GM21381 (cell line): ENCODE measurements at regions not wholly inside any gene's neighbourhood (a gene's known extent, or its start where the extent isn't known, plus 50 kb on each side); places are given as distances from the start of the nearest gene placed in this dataset.

Experiments
- ATAC-seq: cut with Tn5 transposase; IDR thresholded peaks from one replicate; pipeline ENCODE4 v1.9.1; 2021; ENCODE audit warnings: mild to moderate bottlenecking, moderate library complexity; ENCODE audit not compliant: unreplicated experiment

- ATAC-seq, result no peak
Measured at GRCh38 chr1:25106976-25107642, 125.2 kb downstream of the SYF2 start.

- no peak for ATAC-seq
Measured at GRCh38 chr1:25106352-25106751, 126.0 kb downstream of the SYF2 start.

GRCh38 chr1:25105836-25106235, 126.5 kb downstream of the SYF2 start:
- ATAC-seq, result no peak

- no peak for ATAC-seq
Measured at GRCh38 chr1:25104932-25105561, 127.3 kb downstream of the SYF2 start.

GRCh38 chr1:25103164-25103795, 129.0 kb downstream of the SYF2 start:
- no peak for ATAC-seq

DNA sequence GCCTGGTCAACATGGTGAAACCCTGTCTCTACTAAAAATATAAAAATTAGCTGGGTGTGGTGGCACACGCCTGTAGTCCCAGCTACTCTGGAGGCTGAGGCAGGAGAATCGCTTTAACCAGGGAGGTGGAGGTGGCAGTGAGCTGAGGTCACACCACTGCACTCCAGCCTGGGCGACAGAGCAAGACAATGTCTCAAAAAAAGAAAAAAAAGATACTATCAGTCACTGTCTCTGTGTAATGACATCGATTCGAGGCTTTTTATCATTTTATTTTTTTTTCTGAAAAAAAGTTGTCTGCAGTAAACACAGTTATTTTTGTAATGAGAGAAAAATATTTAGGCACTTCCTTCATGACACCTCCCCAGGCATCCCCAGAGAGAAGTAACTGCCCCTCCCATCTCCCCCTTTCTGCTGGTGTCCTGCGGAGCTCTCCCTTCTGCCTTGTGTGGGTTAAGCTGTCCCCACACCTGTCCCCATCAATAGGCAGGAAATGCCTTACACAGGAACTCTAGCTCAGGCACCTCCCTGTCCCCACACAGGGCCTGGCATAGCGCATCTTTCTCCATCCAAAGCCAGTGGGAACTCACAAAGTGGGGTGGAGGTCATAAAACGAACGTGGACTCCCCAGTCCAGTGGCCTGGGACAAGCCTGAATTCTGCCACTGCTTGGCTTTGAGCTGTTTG, 132.0 kb downstream of the SYF2 start:
- no peak for ATAC-seq

DNA sequence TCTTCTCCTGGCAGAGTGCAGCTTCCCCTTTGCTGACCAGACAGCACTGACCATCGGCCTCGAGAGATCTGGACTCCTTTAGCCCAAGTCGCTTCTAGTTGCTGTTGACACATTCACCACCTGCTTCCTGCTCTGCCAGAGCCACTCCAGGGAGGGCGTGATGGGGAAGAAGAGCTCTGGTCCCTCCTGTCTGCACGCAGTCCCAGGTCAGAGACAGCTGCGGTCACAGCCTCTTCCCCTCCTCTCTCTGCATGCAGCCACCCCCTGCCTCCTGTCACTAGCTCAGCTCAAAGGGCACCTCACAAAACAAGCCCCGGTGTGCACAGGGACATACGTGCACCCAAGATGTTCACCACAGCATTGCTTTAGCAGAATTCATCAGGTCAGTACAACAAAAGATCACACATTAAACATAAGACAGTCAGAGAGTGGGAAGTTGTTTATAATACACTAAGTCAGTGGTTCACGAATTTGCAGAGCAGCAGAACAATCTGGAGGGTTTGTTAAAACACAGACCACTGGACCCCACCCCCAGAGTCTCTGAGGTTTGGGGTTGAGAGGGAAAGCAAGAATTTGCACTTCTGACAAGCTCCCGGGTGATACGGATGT, 132.9 kb downstream of the SYF2 start:
- ATAC-seq, result no peak

GRCh38 chr1:25098717-25099116, 133.6 kb downstream of the SYF2 start:
- no peak for ATAC-seq

GRCh38 chr1:25096307-25097150, 135.8 kb downstream of the SYF2 start:
- ATAC-seq, result no peak

- ATAC-seq, result no peak
Measured at GRCh38 chr1:25095635-25096200, 136.6 kb downstream of the SYF2 start.

DNA sequence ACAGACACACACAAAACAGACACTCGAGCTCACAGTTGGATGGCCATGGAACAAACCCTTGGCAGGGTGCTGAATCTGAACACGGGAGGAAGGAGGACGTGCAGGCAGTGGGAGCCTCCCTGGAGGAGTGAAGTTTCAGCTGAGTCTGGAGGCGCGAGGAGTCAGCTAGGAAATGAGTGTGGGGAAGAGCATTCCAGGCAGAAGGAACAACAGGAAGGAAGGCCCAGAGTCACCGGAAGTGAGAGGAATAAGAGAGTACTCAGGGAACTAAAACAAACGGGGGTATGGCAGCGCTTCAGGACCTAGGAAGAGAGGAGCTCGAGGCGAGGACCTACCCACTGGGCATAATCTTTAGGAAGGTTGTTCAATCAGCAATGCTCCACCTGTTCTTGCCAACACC, 137.3 kb downstream of the SYF2 start:
- no peak for ATAC-seq

GRCh38 chr1:25094229-25094628, 138.1 kb downstream of the SYF2 start:
- ATAC-seq, result no peak

GRCh38 chr1:25091658-25092057, 140.6 kb downstream of the SYF2 start:
- ATAC-seq, result no peak

DNA sequence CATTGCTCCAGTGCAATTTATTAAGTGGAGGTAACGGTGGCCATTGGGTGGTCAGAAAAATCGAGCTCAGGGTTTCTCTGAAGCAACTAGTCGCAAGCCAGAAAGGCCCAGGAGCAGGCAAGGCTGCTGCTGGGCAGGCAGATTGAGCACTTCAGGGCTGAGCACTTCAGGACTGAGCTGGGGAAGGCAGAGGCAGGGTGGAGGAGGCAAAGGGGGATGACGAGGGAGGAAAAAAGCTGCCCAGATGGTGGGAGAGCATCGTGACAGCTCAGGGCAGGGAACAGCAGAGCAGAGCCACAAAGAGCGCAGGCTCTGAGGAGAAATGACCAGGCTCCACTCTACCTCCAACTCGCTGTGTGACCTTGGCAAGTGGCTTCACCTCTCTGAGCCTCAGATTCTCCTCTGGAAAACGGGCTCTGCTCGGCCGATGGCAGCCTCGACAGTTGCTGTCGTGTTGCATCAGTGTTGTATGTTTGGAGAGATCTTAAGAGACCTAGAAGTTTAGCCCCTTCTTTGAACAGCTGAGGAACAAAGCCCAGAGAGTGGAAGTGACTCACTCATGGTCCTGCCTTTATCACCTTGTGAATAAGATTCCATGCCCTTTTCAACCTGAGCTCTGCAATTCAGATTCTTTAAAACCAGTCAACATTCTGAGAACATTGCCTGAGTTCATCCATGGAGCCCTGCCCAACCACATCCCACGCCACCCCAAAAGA, 141.4 kb downstream of the SYF2 start:
- no peak for ATAC-seq

DNA sequence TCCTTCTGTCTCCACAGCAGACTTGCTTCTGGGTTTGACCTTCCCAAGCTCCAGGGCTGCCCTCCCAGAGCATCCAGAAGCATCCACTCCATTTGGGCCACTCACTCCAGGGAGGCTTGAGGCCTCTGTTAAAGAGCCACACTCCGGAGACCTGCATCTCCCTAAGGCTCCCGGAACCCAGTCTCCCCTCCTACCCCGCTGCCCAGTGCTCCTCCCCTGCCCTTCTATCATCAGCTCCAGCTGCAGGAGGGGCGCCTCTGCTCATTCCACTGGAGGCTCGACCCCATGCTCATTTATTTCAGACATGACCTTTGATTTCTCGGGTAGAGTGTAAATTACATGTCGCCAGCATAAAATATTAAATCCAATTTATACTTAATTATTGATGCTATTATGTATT, 142.5 kb downstream of the SYF2 start:
- no peak for ATAC-seq

- no peak for ATAC-seq
Measured at GRCh38 chr1:25088946-25089345, 143.4 kb downstream of the SYF2 start.

DNA sequence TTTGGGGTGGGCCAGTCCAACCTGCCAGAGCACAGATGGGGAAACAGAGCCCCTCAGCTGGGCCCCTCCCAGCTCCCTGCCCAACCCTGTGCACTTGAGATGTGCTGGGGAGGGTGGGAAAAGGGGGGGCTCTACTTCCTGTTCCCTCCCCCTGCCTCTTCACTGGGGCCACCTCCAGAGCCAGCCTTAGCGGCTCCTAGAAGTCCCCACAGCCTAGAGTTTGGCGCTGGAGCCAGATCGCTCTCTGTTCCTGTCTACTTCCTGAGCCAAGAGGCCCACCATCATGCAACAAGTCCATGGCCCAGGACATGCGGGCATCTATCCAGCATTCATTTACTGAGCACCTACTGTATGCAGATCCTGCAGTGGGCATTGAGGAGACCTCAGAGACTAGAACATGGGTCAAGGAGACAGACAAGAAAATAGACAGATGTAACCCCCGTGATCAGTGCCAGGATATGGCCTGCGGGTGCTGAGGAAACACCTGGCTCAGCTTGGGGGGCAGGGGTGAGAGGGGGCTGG, 144.1 kb downstream of the SYF2 start:
- ATAC-seq, result no peak

- no peak for ATAC-seq
Measured at GRCh38 chr1:25086518-25087079, 145.7 kb downstream of the SYF2 start.

DNA sequence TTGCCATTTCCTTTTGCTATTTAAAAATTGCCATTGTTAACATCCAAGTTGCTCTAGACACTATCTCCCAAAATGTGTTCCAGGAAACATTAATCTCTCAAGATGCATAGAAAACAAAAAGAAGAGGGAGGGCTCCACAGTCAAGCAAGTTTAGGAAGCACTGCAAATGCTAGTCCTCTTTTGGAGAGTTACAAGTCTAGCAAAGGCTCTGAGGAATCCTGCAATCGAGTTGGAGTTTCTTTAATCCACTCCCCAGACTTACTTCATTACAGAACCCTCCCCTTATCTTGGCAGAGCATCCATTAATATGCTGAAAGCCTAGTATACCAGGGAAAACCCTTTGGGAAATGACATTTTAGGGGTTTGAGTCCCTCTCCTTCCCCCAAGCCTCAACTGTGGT, 147.9 kb downstream of the SYF2 start:
- ATAC-seq, result no peak
